NCI-H226 (cell line): ENCODE measurements at regions not wholly inside any gene's neighbourhood (a gene's known extent, or its start where the extent isn't known, plus 50 kb on each side); places are given as distances from the start of the nearest gene placed in this dataset.
A peak's percentile ranks its signal among the peaks of the same experiment; 100 is the strongest.

Source experiments
- DNase-seq: peaks from one replicate; pipeline ENCODE4 v3.0.0-alpha.2; 2015

GRCh38 chr17:72303787-72304733 is 183.2 kb downstream of the SOX9 start:
- DNase-seq, result no peak

- DNase-seq, result no peak
These were observed 184.0 kb downstream of the SOX9 start for GRCh38 chr17:72304859-72305258.

GRCh38 chr17:72305472-72305871 is 184.7 kb downstream of the SOX9 start:
- DNase-seq, result no peak

- DNase-seq, result no peak
These were observed 185.2 kb downstream of the SOX9 start for GRCh38 chr17:72306037-72306436.

- no peak for DNase-seq
These were observed 187.0 kb downstream of the SOX9 start for GRCh38 chr17:72307836-72308235.

- no peak for DNase-seq
These were observed 188.0 kb downstream of the SOX9 start for GRCh38 chr17:72308744-72309385.

- DNase-seq, result no peak
These were observed 190.2 kb downstream of the SOX9 start for GRCh38 chr17:72311004-72311403.

GRCh38 chr17:72315122-72315913 is 194.5 kb downstream of the SOX9 start:
- DNase-seq, result no peak

GRCh38 chr17:72318131-72318530 is 197.3 kb downstream of the SOX9 start:
- DNase-seq, result no peak

- DNase-seq, result no peak
These were observed 201.1 kb downstream of the SOX9 start for GRCh38 chr17:72321896-72322295.

GRCh38 chr17:72332367-72332766 is 211.5 kb downstream of the SOX9 start:
- DNase-seq, result no peak

GRCh38 chr17:72333570-72333969 is 212.8 kb downstream of the SOX9 start:
- DNase-seq, result no peak

GRCh38 chr17:72334205-72334604 is 213.4 kb downstream of the SOX9 start:
- DNase-seq, result peak; percentile 33

- no peak for DNase-seq
These were observed 215.4 kb downstream of the SOX9 start for GRCh38 chr17:72336026-72336803.

- DNase-seq, result no peak
These were observed 215.9 kb downstream of the SOX9 start for GRCh38 chr17:72336804-72337070.

GRCh38 chr17:72338304-72338703 is 217.5 kb downstream of the SOX9 start:
- no peak for DNase-seq

- DNase-seq, result peak; percentile 94
These were observed 218.3 kb downstream of the SOX9 start for GRCh38 chr17:72338847-72339790.

- DNase-seq, result no peak
These were observed 220.0 kb downstream of the SOX9 start for GRCh38 chr17:72340836-72341235.

GRCh38 chr17:72342061-72342460 is 221.2 kb downstream of the SOX9 start:
- no peak for DNase-seq

GRCh38 chr17:72342627-72343527 is 222.1 kb downstream of the SOX9 start:
- DNase-seq, result no peak

- no peak for DNase-seq
These were observed 223.1 kb downstream of the SOX9 start for GRCh38 chr17:72343911-72344310.
